Kidney (tissue), 13 donors: ENCODE measurements at regions not wholly inside any gene's neighbourhood (a gene's known extent, or its start where the extent isn't known, plus 50 kb on each side); places are given as distances from the start of the nearest gene placed in this dataset.

ENCODE experiments used
- DNase-seq, 5 donors: peaks; one replicate each; pipeline ENCODE4 v3.0.0-alpha.2; 2013 to 2020
- FAIRE-seq: peaks from 2 replicates; lab custom pipeline; 2012; peaks lifted over from hg19 to GRCh38; lab: Jason Lieb, UNC
- H3K27ac ChIP-seq, 2 donors: one replicate each; pipeline ENCODE4 v1.7.0; 2013; ENCODE audit warnings: low read depth in 2 of 2, low read length in 2 of 2, inconsistent platforms in 1 of 2
- H3K27me3 ChIP-seq: one replicate; pipeline ENCODE4 v1.7.1; 2013; ENCODE audit warnings: low read length, inconsistent platforms; ENCODE audit not compliant: control insufficient read depth, insufficient read depth
- H3K36me3 ChIP-seq, 3 donors: one replicate each; pipeline versions ENCODE4 v1.7.0 to v1.7.1; 2013; ENCODE audit warnings: low read length in 3 of 3, control low read depth in 1 of 3, inconsistent platforms in 1 of 3; ENCODE audit not compliant: insufficient read depth in 3 of 3, control insufficient read depth in 2 of 3
- H3K4me1 ChIP-seq, 3 donors: one replicate each; pipeline versions ENCODE4 v1.7.0 to v1.7.1; 2013; ENCODE audit warnings: low read length in 3 of 3, inconsistent platforms in 1 of 3, low read depth in 1 of 3; ENCODE audit not compliant: control insufficient read depth in 2 of 3, insufficient read depth in 2 of 3
- H3K4me3 ChIP-seq, 3 donors: one replicate each; pipeline versions ENCODE4 v1.7.0 to v1.8.1; 2013; ENCODE audit warnings: low read length in 3 of 3, control low read depth in 1 of 3, inconsistent platforms in 1 of 3
- H3K9ac ChIP-seq, 3 donors: one replicate each; pipeline versions ENCODE4 v1.7.0 to v1.7.1; 2013; ENCODE audit warnings: low read length in 3 of 3, control low read depth in 1 of 3, inconsistent platforms in 1 of 3
- H3K9me3 ChIP-seq, 3 donors: one replicate each; pipeline versions ENCODE4 v1.7.0 to v1.7.1; 2013; ENCODE audit warnings: low read length in 3 of 3, control low read depth in 1 of 3, inconsistent platforms in 1 of 3; ENCODE audit not compliant: control insufficient read depth in 2 of 3, insufficient read depth in 1 of 3
- CTCF ChIP-seq: IDR thresholded peaks from 3 replicates; pipeline ENCODE4 v1.5.1; 2012; ENCODE audit warnings: mild to moderate bottlenecking, moderate library complexity, borderline replicate concordance; ENCODE audit not compliant: insufficient read depth; ENCODE audit errors: extremely low read depth
- intact Hi-C: fragments of 100-400 bp; cut with DNase I; formaldehyde crosslinking; loops from one replicate; pipeline ENCODE4 v1.11.1; 2022
- donor health status: control.
- donor health status: control.
- donor health status: control.
- donor health status: control.
- donor health status: control.
- donor health status: DM: yes; HTN: yes; CAD: no.
- donor health status: Normal renal cell carcinoma (clear cell type).

- DNase-seq: no peak
- H3K27ac ChIP-seq: no peak overlapping the region
- no peaks in the 10 kb centered on the region for H3K27me3 ChIP-seq
- intact Hi-C loops: no loop called here
- no peak for FAIRE-seq
- no peak overlapping the region for H3K4me3 ChIP-seq
- no peak overlapping the region for H3K9ac ChIP-seq
- no peak for TF ChIP-seq CTCF
- peaks cover 0 to 5% (median 0%) of the 10 kb centered on the region in 3 donors for H3K4me1 ChIP-seq
- H3K36me3 ChIP-seq: no peaks in the 10 kb centered on the region
- H3K9me3 ChIP-seq: no peaks in the 10 kb centered on the region
These were observed 139.5 kb upstream of the PRKCQ start for GRCh38 chr10:6719561-6719960.

- Histone ChIP-seq H3K27ac (no peak overlapping the region), H3K9me3 (no peaks in the 10 kb centered on the region), H3K4me3 (no peak overlapping the region), H3K4me1 (peaks cover 0 to 5% (median 0%) of the 10 kb centered on the region in 3 donors), H3K27me3 (no peaks in the 10 kb centered on the region), H3K36me3 (no peaks in the 10 kb centered on the region), H3K9ac (no peak overlapping the region)
- FAIRE-seq (no peak), DNase-seq (no peak)
- intact Hi-C loops: no loop called here
- no peak for TF ChIP-seq CTCF
These were observed 138.5 kb upstream of the PRKCQ start for GRCh38 chr10:6718550-6718949.

- no peak for DNase-seq
- no peak overlapping the region for H3K9ac ChIP-seq
- intact Hi-C loops: no loop called here
- no peaks in the 10 kb centered on the region for H3K27me3 ChIP-seq
- H3K9me3 ChIP-seq: no peaks in the 10 kb centered on the region
- TF ChIP-seq CTCF: no peak
- no peak overlapping the region for H3K27ac ChIP-seq
- H3K4me1 ChIP-seq: no peaks in the 10 kb centered on the region
- H3K4me3 ChIP-seq: no peak overlapping the region
- no peaks in the 10 kb centered on the region for H3K36me3 ChIP-seq
- FAIRE-seq: no peak
These were observed 136.4 kb upstream of the PRKCQ start for GRCh38 chr10:6716516-6716915.

- Histone ChIP-seq H3K9ac (no peak overlapping the region), H3K27me3 (no peaks in the 10 kb centered on the region), H3K27ac (no peak overlapping the region), H3K9me3 (no peaks in the 10 kb centered on the region), H3K4me1 (no peaks in the 10 kb centered on the region), H3K36me3 (no peaks in the 10 kb centered on the region), H3K4me3 (no peak overlapping the region)
- no peak for FAIRE-seq
- intact Hi-C loops: no loop called here
- TF ChIP-seq CTCF: no peak
- DNase-seq: peak in 1 of 5 donors; percentile 27
These were observed 133.6 kb upstream of the PRKCQ start for GRCh38 chr10:6713716-6714115.
